K562 (cell line): ENCODE measurements at regions not wholly inside any gene's neighbourhood (a gene's known extent, or its start where the extent isn't known, plus 50 kb on each side); places are given as distances from the start of the nearest gene placed in this dataset.

Experiments used
- CGGBP1 ChIP-seq: fragments of 250-450 bp; sonication (Bioruptor Pico); IDR thresholded peaks from 2 replicates; pipeline ENCODE4 v1.9.0; 2021; ENCODE audit warnings: mild to moderate bottlenecking
- COPS2 ChIP-seq: fragments of 450-650 bp; conservative IDR thresholded peaks from 2 replicates; pipeline ENCODE4 v1.6.1; 2016; ENCODE audit warnings: mild to moderate bottlenecking, moderate library complexity
- CREM ChIP-seq: IDR thresholded peaks from 2 replicates; pipeline ENCODE4 v1.6.1; 2014; ENCODE audit warnings: antibody characterized with exemption, low read depth
- DNMT1 ChIP-seq: fragments of 450-650 bp; IDR thresholded peaks from 2 replicates; pipeline ENCODE4 v1.6.1; 2016; ENCODE audit warnings: antibody characterized with exemption, mild to moderate bottlenecking
- EGR1 ChIP-seq: fragments of 450-650 bp; conservative IDR thresholded peaks from 2 replicates; pipeline ENCODE4 v1.6.1; 2017; ENCODE audit warnings: mild to moderate bottlenecking
- ESRRA ChIP-seq: fragments of 450-650 bp; IDR thresholded peaks from 2 replicates; pipeline ENCODE4 v1.6.1; 2014; ENCODE audit warnings: low read depth, mild to moderate bottlenecking, moderate library complexity, borderline replicate concordance
- GABPB2 ChIP-seq: fragments of 250-450 bp; sonication (Bioruptor Pico); conservative IDR thresholded peaks from 2 replicates; pipeline ENCODE4 v1.5.1; 2021; ENCODE audit warnings: mild to moderate bottlenecking
- JUND ChIP-seq, 2 experiments: IDR thresholded peaks; 2 replicates in 1 of 2; 3 replicates in 1 of 2; pipeline ENCODE4 v1.6.1; 2011; ENCODE audit warnings: borderline replicate concordance in 2 of 2, low read depth in 2 of 2, low read length in 2 of 2, improper control_type of control experiment in 1 of 2, missing biosample characterization in 1 of 2, missing genetic modification characterization in 1 of 2, missing genetic modification reagents in 1 of 2
- KDM2B ChIP-seq: fragments of 250-450 bp; sonication (Bioruptor Pico); IDR thresholded peaks from 2 replicates; pipeline ENCODE4 v1.8.0; 2021; ENCODE audit warnings: mild to moderate bottlenecking, moderate library complexity
- MBD2 ChIP-seq: sonication (generic); IDR thresholded peaks from 2 replicates; pipeline ENCODE4 v1.6.1; 2016; ENCODE audit warnings: low read depth, borderline replicate concordance
- MTA3 ChIP-seq: fragments of 450-650 bp; formaldehyde crosslinking; IDR thresholded peaks from 2 replicates; pipeline ENCODE4 v1.6.1; 2017; ENCODE audit warnings: mild to moderate bottlenecking, borderline replicate concordance
- MYBL2 ChIP-seq, 2 experiments: fragments of 450-650 bp in 1 of 2; sonication (generic) in 1 of 2; formaldehyde crosslinking in 1 of 2; IDR thresholded peaks; 2 replicates each; pipeline versions ENCODE4 v1.6.1 to v1.8.1; 2017 to 2022; ENCODE audit warnings: borderline replicate concordance in 1 of 2, inconsistent platforms in 1 of 2, low read depth in 1 of 2, mild to moderate bottlenecking in 1 of 2, missing genetic modification reagents in 1 of 2, moderate library complexity in 1 of 2
- PHB2 ChIP-seq: fragments of 450-650 bp; IDR thresholded peaks from 2 replicates; pipeline ENCODE4 v1.6.1; 2017; ENCODE audit warnings: low read depth
- RB1 ChIP-seq: fragments of 450-650 bp; IDR thresholded peaks from 2 replicates; pipeline ENCODE4 v1.6.1; 2017; ENCODE audit warnings: low read depth, mild to moderate bottlenecking
- RHOXF2B ChIP-seq: fragments of 250-450 bp; sonication (Bioruptor Pico); conservative IDR thresholded peaks from 2 replicates; pipeline ENCODE4 v1.5.1; 2021
- TARDBP ChIP-seq: fragments of 450-650 bp; IDR thresholded peaks from 2 replicates; pipeline ENCODE4 v1.6.1; 2016
- TCF3 ChIP-seq: sonication (generic); formaldehyde crosslinking; IDR thresholded peaks from 2 replicates; pipeline ENCODE4 v1.4.0; 2020; ENCODE audit warnings: mild to moderate bottlenecking, missing genetic modification reagents
- WHSC1 ChIP-seq: IDR thresholded peaks from one replicate; pipeline ENCODE4 v1.6.1; 2012; ENCODE audit warnings: low read length, control low read depth, inconsistent platforms
- ZBTB33 ChIP-seq: sonication (generic); formaldehyde crosslinking; IDR thresholded peaks from 2 replicates; pipeline ENCODE4 v1.8.1; 2023; ENCODE audit warnings: mild to moderate bottlenecking, missing genetic modification reagents
- ZNF184 ChIP-seq: sonication (generic); formaldehyde crosslinking; IDR thresholded peaks from 2 replicates; pipeline ENCODE4 v1.5.0; 2020; ENCODE audit warnings: missing genetic modification reagents
- ZNF3 ChIP-seq: fragments of 250-450 bp; sonication (Bioruptor Pico); IDR thresholded peaks from 2 replicates; pipeline ENCODE4 v1.5.0; 2021; ENCODE audit warnings: mild to moderate bottlenecking, moderate library complexity
- ZNF583 ChIP-seq: fragments of 250-450 bp; sonication (Bioruptor Pico); IDR thresholded peaks from 2 replicates; pipeline ENCODE4 v1.4.0; 2020
- ZNF707 ChIP-seq: fragments of 250-450 bp; sonication (Bioruptor Pico); conservative IDR thresholded peaks from 2 replicates; pipeline ENCODE4 v1.8.0; 2022; ENCODE audit warnings: inconsistent platforms, mild to moderate bottlenecking, moderate library complexity
- ZNF740 ChIP-seq, 3 experiments: fragments of 200-800 bp in 1 of 3; sonication (Bioruptor generic) in 1 of 3; sonication (generic) in 1 of 3; formaldehyde crosslinking in 1 of 3; IDR thresholded peaks; 2 replicates each; pipeline versions ENCODE4 v1.6.1 to v1.8.0; 2016 to 2022; ENCODE audit warnings: mild to moderate bottlenecking in 2 of 3, missing compliant biosample characterization in 2 of 3, missing genetic modification characterization in 2 of 3, missing genetic modification reagents in 1 of 3
- ZNF766 ChIP-seq: fragments of 200-800 bp; sonication (Bioruptor generic); conservative IDR thresholded peaks from 2 replicates; pipeline ENCODE4 v1.6.1; 2016; ENCODE audit warnings: missing genetic modification characterization, missing compliant biosample characterization
- ZSCAN29 ChIP-seq: fragments of 450-650 bp; IDR thresholded peaks from 2 replicates; pipeline ENCODE4 v1.6.1; 2017

GRCh38 chr5:135186662-135187522, 152.9 kb upstream of the PITX1 start (continued):
- TF ChIP-seq COPS2, result no peak
- TF ChIP-seq ZNF3 (CRISPR knock-in tag), result no peak
- no peak for TF ChIP-seq WHSC1
- no peak for TF ChIP-seq GABPB2 (CRISPR knock-in tag)
- TF ChIP-seq ZNF184, result no peak
- no peak for TF ChIP-seq ZNF740 (CRISPR knock-in tag; IDR thresholded peaks at IDR 0.05)
- TF ChIP-seq ZNF740 (tag; IDR thresholded peaks at IDR 0.05), result no peak
- TF ChIP-seq MTA3, result 0 out of 2 replicates have a peak, but pooled peaks have one; percentile 58
- peak; percentile 42; the same call in 1 of the 2 replicates for TF ChIP-seq ZBTB33 (CRISPR knock-in tag)
- TF ChIP-seq TARDBP, result no peak
- TF ChIP-seq ESRRA, result no peak
- 0 out of 2 replicates have a peak, but pooled peaks have one; percentile 25 for TF ChIP-seq ZSCAN29
- TF ChIP-seq ZNF583 (CRISPR knock-in tag), result no peak
- no peak for TF ChIP-seq PHB2
- no peak for TF ChIP-seq CREM
- no peak for TF ChIP-seq ZNF766 (CRISPR knock-in tag)
- TF ChIP-seq KDM2B (CRISPR knock-in tag), result no peak
- no peak for TF ChIP-seq ZNF707
- no peak for TF ChIP-seq DNMT1
- TF ChIP-seq RB1, result 0 out of 2 replicates have a peak, but pooled peaks have one; percentile 37
- TF ChIP-seq EGR1, result no peak
- TF ChIP-seq CGGBP1, result no peak
- TF ChIP-seq RHOXF2B (CRISPR knock-in tag), result no peak
- TF ChIP-seq MYBL2 (IDR thresholded peaks at IDR 0.05; ENCODE audit: low read depth), result no peak
- no peak for TF ChIP-seq MYBL2 (CRISPR knock-in tag; IDR thresholded peaks at IDR 0.05; ENCODE audit: borderline replicate concordance)
- 0 out of 2 replicates have a peak, but pooled peaks have one; percentile 21 for TF ChIP-seq TCF3
- no peak for TF ChIP-seq MBD2
- no peak for TF ChIP-seq JUND (IDR thresholded peaks at IDR 0.05; ENCODE audit: borderline replicate concordance, low read depth, low read length)
- peak; percentile 10; the same call in 1 of the 3 replicates for TF ChIP-seq JUND (tag; IDR thresholded peaks at IDR 0.05; ENCODE audit: borderline replicate concordance, low read depth, low read length)
